ENCODE measurements at regions not wholly inside any gene's neighbourhood (a gene's known extent, or its start where the extent isn't known, plus 50 kb on each side); places are given as distances from the start of the nearest gene placed in this dataset.
"Not testable (repeated sequence)": the region's sequence is repeated elsewhere in the genome, so short reads cannot be mapped to it uniquely, and the experiment has no call there.

- TF ChIP-seq CTCF (conservative IDR thresholded peaks at IDR 0.05; ENCODE audit: low read depth, low read length) = no peak
- no peak overlapping the region for H3K4me3 ChIP-seq (IDR thresholded peaks at IDR 0.05; ENCODE audit: insufficient read depth, low read depth, low read length)
- H2AFZ ChIP-seq (ENCODE audit: low read depth) = no peak overlapping the region
- no peaks in the 10 kb centered on the region for H3K27me3 ChIP-seq (ENCODE audit: insufficient read depth, low read depth)
- H3K9ac ChIP-seq = no peak overlapping the region
- H4K20me1 ChIP-seq (ENCODE audit: insufficient read depth) = no peaks in the 10 kb centered on the region
- H3K36me3 ChIP-seq (ENCODE audit: insufficient read depth) = peaks cover 18% of the 10 kb centered on the region
- H3K4me2 ChIP-seq = no peak overlapping the region
- H3K27ac ChIP-seq = no peak overlapping the region
- H3K79me2 ChIP-seq (ENCODE audit: insufficient read depth, low read depth) = no peaks in the 10 kb centered on the region
- H3K4me1 ChIP-seq (ENCODE audit: low read depth, poor library complexity, severe bottlenecking) = no peaks in the 10 kb centered on the region
These were observed 109.2 kb upstream of the ZNF746 start for GRCh38 chr7:149606826-149607225.

GRCh38 chr7:149605696-149606095, 108.1 kb upstream of the ZNF746 start:
- Histone ChIP-seq H3K79me2 (ENCODE audit: insufficient read depth, low read depth) (no peaks in the 10 kb centered on the region), H3K27ac (no peak overlapping the region), H4K20me1 (ENCODE audit: insufficient read depth) (no peaks in the 10 kb centered on the region), H3K27me3 (ENCODE audit: insufficient read depth, low read depth) (no peaks in the 10 kb centered on the region), H3K4me1 (ENCODE audit: low read depth, poor library complexity, severe bottlenecking) (no peaks in the 10 kb centered on the region), H3K4me2 (no peak overlapping the region), H3K4me3 (IDR thresholded peaks at IDR 0.05; ENCODE audit: insufficient read depth, low read depth, low read length) (no peak overlapping the region), H2AFZ (ENCODE audit: low read depth) (no peak overlapping the region), H3K9ac (no peak overlapping the region), H3K36me3 (ENCODE audit: insufficient read depth) (peaks cover 10% of the 10 kb centered on the region)
- no peak for TF ChIP-seq CTCF (conservative IDR thresholded peaks at IDR 0.05; ENCODE audit: low read depth, low read length)

GRCh38 chr7:149604521-149604920, 106.9 kb upstream of the ZNF746 start:
- Histone ChIP-seq H3K9ac (no peak overlapping the region), H3K4me2 (no peak overlapping the region), H2AFZ (ENCODE audit: low read depth) (no peak overlapping the region), H3K27me3 (ENCODE audit: insufficient read depth, low read depth) (no peaks in the 10 kb centered on the region), H3K4me1 (ENCODE audit: low read depth, poor library complexity, severe bottlenecking) (no peaks in the 10 kb centered on the region), H3K79me2 (ENCODE audit: insufficient read depth, low read depth) (no peaks in the 10 kb centered on the region), H3K27ac (no peak overlapping the region), H4K20me1 (ENCODE audit: insufficient read depth) (no peaks in the 10 kb centered on the region), H3K4me3 (IDR thresholded peaks at IDR 0.05; ENCODE audit: insufficient read depth, low read depth, low read length) (no peak overlapping the region), H3K36me3 (ENCODE audit: insufficient read depth) (peaks cover under 1% of the 10 kb centered on the region; the same call in 1 of the 2 replicates)
- TF ChIP-seq CTCF (conservative IDR thresholded peaks at IDR 0.05; ENCODE audit: low read depth, low read length) = no peak

GRCh38 chr7:149600669-149601330, 103.2 kb upstream of the ZNF746 start:
- peaks cover 12% of the 10 kb centered on the region; the same call in 1 of the 2 replicates for H3K36me3 ChIP-seq (ENCODE audit: insufficient read depth)
- H3K9ac ChIP-seq; H3K27me3 ChIP-seq (ENCODE audit: insufficient read depth, low read depth); H3K4me3 ChIP-seq (IDR thresholded peaks at IDR 0.05; ENCODE audit: insufficient read depth, low read depth, low read length); H3K27ac ChIP-seq; H3K79me2 ChIP-seq (ENCODE audit: insufficient read depth, low read depth); H3K4me2 ChIP-seq; H4K20me1 ChIP-seq (ENCODE audit: insufficient read depth); H2AFZ ChIP-seq (ENCODE audit: low read depth); H3K4me1 ChIP-seq (ENCODE audit: low read depth, poor library complexity, severe bottlenecking): not testable (repeated sequence)

GRCh38 chr7:149599636-149600206, 102.1 kb upstream of the ZNF746 start:
- Histone ChIP-seq H2AFZ (ENCODE audit: low read depth) (no peak overlapping the region), H3K4me3 (IDR thresholded peaks at IDR 0.05; ENCODE audit: insufficient read depth, low read depth, low read length) (no peak overlapping the region), H3K27ac (no peak overlapping the region), H4K20me1 (ENCODE audit: insufficient read depth) (no peaks in the 10 kb centered on the region), H3K27me3 (ENCODE audit: insufficient read depth, low read depth) (no peaks in the 10 kb centered on the region), H3K4me2 (no peak overlapping the region), H3K36me3 (ENCODE audit: insufficient read depth) (peaks cover 12% of the 10 kb centered on the region; the same call in 1 of the 2 replicates), H3K4me1 (ENCODE audit: low read depth, poor library complexity, severe bottlenecking) (no peaks in the 10 kb centered on the region), H3K79me2 (ENCODE audit: insufficient read depth, low read depth) (no peaks in the 10 kb centered on the region), H3K9ac (no peak overlapping the region)
- TF ChIP-seq CTCF (conservative IDR thresholded peaks at IDR 0.05; ENCODE audit: low read depth, low read length) = no peak
